Suprapubic skin (tissue), 4 donors: ENCODE measurements at regions not wholly inside any gene's neighbourhood (a gene's known extent, or its start where the extent isn't known, plus 50 kb on each side); places are given as distances from the start of the nearest gene placed in this dataset.

Source experiments
- DNase-seq, 2 donors: peaks; one replicate each; pipeline ENCODE4 v3.0.0-alpha.2; 2019; ENCODE audit warnings: low spot score in 2 of 2
- H3K27ac ChIP-seq: fragments of 200-600 bp; sonication (generic); one replicate; pipeline ENCODE4 v1.5.1; 2019
- H3K27me3 ChIP-seq: fragments of 200-600 bp; sonication (generic); one replicate; pipeline ENCODE4 v1.5.1; 2019
- H3K36me3 ChIP-seq: fragments of 200-600 bp; sonication (generic); one replicate; pipeline ENCODE4 v1.5.1; 2019
- H3K4me1 ChIP-seq: fragments of 200-600 bp; sonication (generic); one replicate; pipeline ENCODE4 v1.5.1; 2019
- H3K4me3 ChIP-seq: fragments of 200-600 bp; sonication (generic); one replicate; pipeline ENCODE4 v1.5.1; 2019; ENCODE audit warnings: mild to moderate bottlenecking
- H3K9me3 ChIP-seq: fragments of 200-600 bp; sonication (generic); one replicate; pipeline ENCODE4 v1.5.1; 2019
- EP300 ChIP-seq: sonication (generic); formaldehyde crosslinking; IDR thresholded peaks from one replicate; pipeline ENCODE4 v1.6.1; 2017; ENCODE audit warnings: antibody characterized with exemption
- POLR2A ChIP-seq, 2 donors: fragments of 450-650 bp; IDR thresholded peaks; one replicate each; pipeline ENCODE4 v1.6.1; 2017; ENCODE audit warnings: antibody characterized with exemption in 2 of 2, mild to moderate bottlenecking in 2 of 2, moderate library complexity in 2 of 2
- POLR2AphosphoS5 ChIP-seq, 3 donors: sonication (generic); formaldehyde crosslinking; IDR thresholded peaks; one replicate each; pipeline ENCODE4 v1.6.1; 2017; ENCODE audit warnings: antibody characterized with exemption in 3 of 3
- WGBS: methylation state at CpG from one replicate; pipeline ENCODE4 v1.1.5; 2018; 5-methylcytosine and 5-hydroxymethylcytosine counted together
- TF ChIP-seq, protein P1 (sequence below), 2 donors: fragments of 200-600 bp in 1 of 2; fragments of 450-650 bp in 1 of 2; sonication (generic) in 1 of 2; IDR thresholded peaks; one replicate each; pipeline ENCODE4 v1.5.1; 2016 to 2019; ENCODE audit warnings: antibody characterized with exemption in 2 of 2, mild to moderate bottlenecking in 1 of 2, moderate library complexity in 1 of 2

DNA sequence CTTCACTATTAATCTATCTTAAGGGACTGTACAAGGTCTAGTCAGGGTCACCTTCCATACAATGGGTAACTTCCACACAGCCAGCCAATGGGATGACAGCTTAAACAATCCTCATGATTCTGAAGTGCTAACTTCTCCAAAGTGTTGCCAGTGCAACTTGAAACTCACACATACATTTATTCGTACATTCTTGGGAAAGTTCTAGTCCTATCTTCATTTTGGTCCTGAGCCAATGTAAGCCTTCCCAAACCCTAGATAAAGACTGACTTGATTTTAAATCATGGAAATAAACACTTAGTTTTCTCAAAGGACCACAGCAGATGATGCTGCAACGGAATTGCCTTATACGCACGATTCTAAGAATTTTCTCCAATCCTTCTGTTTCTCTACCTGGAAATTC is 117.5 kb upstream of the COL1A2 start:
- Histone ChIP-seq H3K4me1 (no peaks in the 10 kb centered on the region), H3K27me3 (no peaks in the 10 kb centered on the region), H3K27ac (no peak overlapping the region), H3K4me3 (no peak overlapping the region), H3K9me3 (no peaks in the 10 kb centered on the region), H3K36me3 (no peaks in the 10 kb centered on the region)
- no peak for DNase-seq
- WGBS, result 93% methylated on average over 4 of the region's 4 CpGs
- no peak for TF ChIP-seq POLR2A (IDR thresholded peaks at IDR 0.05)
- TF ChIP-seq EP300, result no peak
- TF ChIP-seq, protein P1, sequence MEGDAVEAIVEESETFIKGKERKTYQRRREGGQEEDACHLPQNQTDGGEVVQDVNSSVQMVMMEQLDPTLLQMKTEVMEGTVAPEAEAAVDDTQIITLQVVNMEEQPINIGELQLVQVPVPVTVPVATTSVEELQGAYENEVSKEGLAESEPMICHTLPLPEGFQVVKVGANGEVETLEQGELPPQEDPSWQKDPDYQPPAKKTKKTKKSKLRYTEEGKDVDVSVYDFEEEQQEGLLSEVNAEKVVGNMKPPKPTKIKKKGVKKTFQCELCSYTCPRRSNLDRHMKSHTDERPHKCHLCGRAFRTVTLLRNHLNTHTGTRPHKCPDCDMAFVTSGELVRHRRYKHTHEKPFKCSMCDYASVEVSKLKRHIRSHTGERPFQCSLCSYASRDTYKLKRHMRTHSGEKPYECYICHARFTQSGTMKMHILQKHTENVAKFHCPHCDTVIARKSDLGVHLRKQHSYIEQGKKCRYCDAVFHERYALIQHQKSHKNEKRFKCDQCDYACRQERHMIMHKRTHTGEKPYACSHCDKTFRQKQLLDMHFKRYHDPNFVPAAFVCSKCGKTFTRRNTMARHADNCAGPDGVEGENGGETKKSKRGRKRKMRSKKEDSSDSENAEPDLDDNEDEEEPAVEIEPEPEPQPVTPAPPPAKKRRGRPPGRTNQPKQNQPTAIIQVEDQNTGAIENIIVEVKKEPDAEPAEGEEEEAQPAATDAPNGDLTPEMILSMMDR (IDR thresholded peaks at IDR 0.05), result no peak
- TF ChIP-seq POLR2AphosphoS5 (IDR thresholded peaks at IDR 0.05), result no peak

DNA sequence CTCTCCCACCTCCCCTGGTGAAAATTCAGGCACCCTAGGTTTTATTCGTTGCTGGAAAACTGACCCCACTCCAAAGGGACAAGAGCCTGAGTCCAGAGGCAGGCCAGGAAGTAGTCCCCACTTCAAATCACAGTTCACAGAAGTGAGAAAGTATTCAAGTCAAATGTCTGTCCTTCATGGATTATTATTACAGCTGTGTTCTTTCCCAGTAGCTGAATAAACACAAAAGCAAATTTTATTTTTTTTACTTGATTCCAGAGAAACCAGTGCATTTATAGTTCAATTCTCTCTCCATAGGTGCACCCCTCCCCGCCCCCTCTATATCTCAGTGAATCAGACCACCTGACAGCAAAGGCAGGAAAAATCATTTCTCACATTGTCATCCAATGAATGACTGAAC is 113.8 kb upstream of the COL1A2 start:
- H3K4me1 ChIP-seq, result no peaks in the 10 kb centered on the region
- H3K36me3 ChIP-seq, result no peaks in the 10 kb centered on the region
- no peak overlapping the region for H3K27ac ChIP-seq
- no peaks in the 10 kb centered on the region for H3K9me3 ChIP-seq
- DNase-seq, result no peak
- no peaks in the 10 kb centered on the region for H3K27me3 ChIP-seq
- WGBS, result 64% methylated on average over 2 of the region's 2 CpGs
- no peak overlapping the region for H3K4me3 ChIP-seq
- TF ChIP-seq POLR2AphosphoS5 (IDR thresholded peaks at IDR 0.05), result no peak

DNA sequence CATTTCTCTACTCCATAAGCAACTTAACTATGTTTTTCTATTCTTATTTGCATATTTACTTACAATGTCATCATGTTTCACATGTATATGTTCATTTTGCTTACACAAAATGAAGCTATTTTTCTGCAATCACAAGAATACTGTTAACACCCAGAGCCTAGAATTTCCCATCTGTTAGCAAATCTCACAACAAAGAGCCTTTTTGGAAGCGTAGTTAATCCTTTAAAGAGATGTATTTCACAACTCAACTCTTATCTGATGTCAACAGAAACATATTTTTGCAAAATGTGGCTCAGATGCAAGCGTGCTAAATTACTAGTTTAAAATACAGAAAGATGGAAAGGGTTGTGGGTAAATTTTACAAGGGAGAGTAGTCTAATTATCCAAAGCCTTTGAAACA is 110.6 kb upstream of the COL1A2 start:
- TF ChIP-seq POLR2A (IDR thresholded peaks at IDR 0.05), result no peak
- TF ChIP-seq POLR2AphosphoS5 (IDR thresholded peaks at IDR 0.05), result no peak
- TF ChIP-seq EP300, result no peak
- TF ChIP-seq, protein P1 (IDR thresholded peaks at IDR 0.05), result no peak
- no peaks in the 10 kb centered on the region for H3K9me3 ChIP-seq
- no peak for DNase-seq
- no peak overlapping the region for H3K4me3 ChIP-seq
- H3K27ac ChIP-seq, result no peak overlapping the region
- no peaks in the 10 kb centered on the region for H3K36me3 ChIP-seq
- H3K4me1 ChIP-seq, result no peaks in the 10 kb centered on the region
- WGBS, result 36% methylated on average over 2 of the region's 2 CpGs
- H3K27me3 ChIP-seq, result no peaks in the 10 kb centered on the region

DNA sequence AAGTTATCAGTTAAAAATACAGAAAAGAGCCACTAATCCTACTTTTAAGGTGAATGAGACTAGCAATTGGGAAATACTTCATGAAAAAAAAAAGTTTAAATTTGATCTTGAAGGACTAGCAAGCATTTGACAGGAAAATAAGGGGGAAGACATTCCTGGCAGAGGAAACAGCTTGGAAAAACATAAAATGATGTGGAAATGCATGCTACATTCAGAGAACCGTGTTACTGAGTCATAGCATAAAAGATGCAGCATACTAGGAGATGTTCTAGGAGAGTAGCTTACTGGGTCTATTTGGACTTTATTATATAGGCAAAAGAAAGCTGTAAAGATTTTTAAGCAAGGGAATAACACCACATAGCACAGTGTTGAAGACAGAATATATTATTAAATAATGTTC is 108.6 kb upstream of the COL1A2 start:
- WGBS, result 61% methylated on average over 1 of the region's 1 CpG
- H3K9me3 ChIP-seq, result no peaks in the 10 kb centered on the region
- TF ChIP-seq, protein P1 (IDR thresholded peaks at IDR 0.05), result no peak
- no peak for TF ChIP-seq EP300
- no peak for TF ChIP-seq POLR2A (IDR thresholded peaks at IDR 0.05)
- no peak for TF ChIP-seq POLR2AphosphoS5 (IDR thresholded peaks at IDR 0.05)
- no peak for DNase-seq
- H3K27me3 ChIP-seq, result no peaks in the 10 kb centered on the region
- no peaks in the 10 kb centered on the region for H3K4me1 ChIP-seq
- no peak overlapping the region for H3K4me3 ChIP-seq
- no peak overlapping the region for H3K27ac ChIP-seq
- H3K36me3 ChIP-seq, result no peaks in the 10 kb centered on the region

DNA sequence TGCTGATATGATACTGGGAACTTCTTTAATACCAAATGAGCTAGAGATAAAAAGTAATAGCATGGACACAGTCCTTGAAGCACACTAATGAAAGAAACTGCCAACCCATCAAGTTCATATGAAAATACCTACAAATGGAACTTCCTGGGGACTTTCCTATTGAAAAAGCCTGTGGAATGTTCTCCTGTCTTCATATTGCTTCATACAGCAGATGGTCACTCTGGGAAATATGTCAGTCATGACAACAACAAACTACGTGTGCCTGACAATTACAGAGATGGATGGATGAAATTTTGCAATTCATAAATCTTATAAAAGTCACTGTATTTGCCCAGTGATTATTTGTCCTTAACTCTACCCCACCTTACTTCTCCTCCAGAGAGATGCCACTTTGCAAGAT is 106.6 kb upstream of the COL1A2 start:
- no peak for TF ChIP-seq POLR2A (IDR thresholded peaks at IDR 0.05)
- TF ChIP-seq, protein P1 (IDR thresholded peaks at IDR 0.05), result no peak
- Histone ChIP-seq H3K27me3 (no peaks in the 10 kb centered on the region), H3K36me3 (no peaks in the 10 kb centered on the region), H3K4me1 (no peaks in the 10 kb centered on the region), H3K4me3 (no peak overlapping the region), H3K27ac (no peak overlapping the region), H3K9me3 (no peaks in the 10 kb centered on the region)
- 46% methylated on average over 1 of the region's 1 CpG for WGBS
- DNase-seq, result no peak

- 34% methylated on average over 1 of the region's 1 CpG for WGBS
- TF ChIP-seq POLR2A (IDR thresholded peaks at IDR 0.05) (no peak), POLR2AphosphoS5 (IDR thresholded peaks at IDR 0.05) (no peak), EP300 (no peak)
- TF ChIP-seq, protein P1 (IDR thresholded peaks at IDR 0.05), result peak; percentile 71 to 89
- DNase-seq, result no peak
Measured at GRCh38 chr7:94289071-94289470, 105.6 kb upstream of the COL1A2 start.

More at GRCh38 chr7:94289071-94289470, 105.6 kb upstream of the COL1A2 start:
- H3K9me3 ChIP-seq, result no peaks in the 10 kb centered on the region
- no peak overlapping the region for H3K27ac ChIP-seq
- H3K36me3 ChIP-seq, result no peaks in the 10 kb centered on the region
- H3K4me1 ChIP-seq, result no peaks in the 10 kb centered on the region
- no peak overlapping the region for H3K4me3 ChIP-seq
- H3K27me3 ChIP-seq, result no peaks in the 10 kb centered on the region
